T-helper 2 cell treated with Interferon-gamma antibody and Interleukin-4, amounts not matched to agents 5 μg/mL and 100 μg/mL, for 36 hours (primary cell): ENCODE measurements at regions not wholly inside any gene's neighbourhood (a gene's known extent, or its start where the extent isn't known, plus 50 kb on each side); places are given as distances from the start of the nearest gene placed in this dataset.
A peak's percentile ranks its signal among the peaks of the same experiment; 100 is the strongest.
"Not testable (repeated sequence)": the region's sequence is repeated elsewhere in the genome, so short reads cannot be mapped to it uniquely, and the experiment has no call there.

ENCODE experiments used
- DNase-seq: peaks from one replicate; pipeline ENCODE4 v3.0.0; 2021; ENCODE audit warnings: low spot score
- H3K27ac Mint-ChIP-seq: one replicate; pipeline ENCODE4 v1.8.0; 2021; ENCODE audit warnings: mild to moderate bottlenecking, mixed read lengths
- H3K27me3 Mint-ChIP-seq: one replicate; pipeline ENCODE4 v1.8.0; 2021; ENCODE audit warnings: low read depth, mixed read lengths
- H3K36me3 Mint-ChIP-seq: one replicate; pipeline ENCODE4 v1.8.0; 2021; ENCODE audit warnings: low read depth, mixed read lengths
- H3K4me1 Mint-ChIP-seq: one replicate; pipeline ENCODE4 v1.8.0; 2021; ENCODE audit warnings: low read depth, mixed read lengths
- H3K4me3 Mint-ChIP-seq: one replicate; pipeline ENCODE4 v1.8.0; 2022; ENCODE audit warnings: mild to moderate bottlenecking, moderate library complexity, mixed read lengths
- H3K9me3 Mint-ChIP-seq: one replicate; pipeline ENCODE4 v1.8.0; 2021; ENCODE audit warnings: mixed read lengths

GRCh38 chr22:22355096-22355834, 110.7 kb downstream of the VPREB1 start:
- Mint-ChIP-seq H3K36me3 (no peaks in the 10 kb centered on the region), H3K27me3 (peaks cover 37% of the 10 kb centered on the region), H3K9me3 (no peaks in the 10 kb centered on the region), H3K4me3 (no peak overlapping the region), H3K27ac (no peak overlapping the region), H3K4me1 (peaks cover 6% of the 10 kb centered on the region)
- DNase-seq = no peak

GRCh38 chr22:22357024-22357883, 112.7 kb downstream of the VPREB1 start:
- no peaks in the 10 kb centered on the region for H3K9me3 Mint-ChIP-seq
- no peaks in the 10 kb centered on the region for H3K36me3 Mint-ChIP-seq
- H3K4me1 Mint-ChIP-seq = peaks cover 6% of the 10 kb centered on the region
- no peak overlapping the region for H3K4me3 Mint-ChIP-seq
- no peak overlapping the region for H3K27ac Mint-ChIP-seq
- H3K27me3 Mint-ChIP-seq = peaks cover 40% of the 10 kb centered on the region
- peak; percentile 72 for DNase-seq

- no peak for DNase-seq
- Mint-ChIP-seq H3K27me3 (peaks cover 43% of the 10 kb centered on the region), H3K27ac (no peak overlapping the region), H3K9me3 (no peaks in the 10 kb centered on the region), H3K4me3 (no peak overlapping the region), H3K36me3 (no peaks in the 10 kb centered on the region), H3K4me1 (peaks cover 4% of the 10 kb centered on the region)
Measured at GRCh38 chr22:22358152-22358551, 113.6 kb downstream of the VPREB1 start.

- DNase-seq = no peak
- Mint-ChIP-seq H3K27ac (no peak overlapping the region), H3K36me3 (no peaks in the 10 kb centered on the region), H3K27me3 (peaks cover 41% of the 10 kb centered on the region), H3K4me1 (peaks cover 4% of the 10 kb centered on the region), H3K9me3 (no peaks in the 10 kb centered on the region), H3K4me3 (no peak overlapping the region)
Measured at GRCh38 chr22:22358686-22359085, 114.1 kb downstream of the VPREB1 start.

DNA sequence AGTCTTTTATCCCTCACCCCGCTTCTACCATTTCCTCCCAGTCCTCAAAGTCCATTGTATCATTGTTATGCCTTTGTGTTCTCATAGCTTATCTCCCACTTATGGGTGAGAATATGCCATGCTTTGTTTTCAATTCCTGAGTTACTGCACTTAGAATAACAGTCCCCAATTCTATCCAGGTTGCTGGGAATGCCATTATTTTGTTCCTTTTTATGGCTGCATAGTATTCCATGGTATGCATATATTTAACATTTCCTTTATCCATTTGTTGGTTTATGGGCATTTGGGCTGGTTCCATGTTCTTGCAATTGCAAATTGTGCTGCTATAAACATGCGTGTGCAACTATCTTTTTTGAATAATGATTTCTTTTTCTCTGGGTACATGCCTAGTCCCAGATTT, 114.9 kb downstream of the VPREB1 start:
- Mint-ChIP-seq H3K4me1 (peaks cover 4% of the 10 kb centered on the region), H3K4me3 (no peak overlapping the region), H3K27me3 (peaks cover 45% of the 10 kb centered on the region), H3K36me3 (no peaks in the 10 kb centered on the region), H3K9me3 (no peaks in the 10 kb centered on the region), H3K27ac (no peak overlapping the region)
- no peak for DNase-seq

- DNase-seq = no peak
- H3K27me3 Mint-ChIP-seq = peaks cover 46% of the 10 kb centered on the region
- H3K4me3 Mint-ChIP-seq = no peak overlapping the region
- H3K4me1 Mint-ChIP-seq = peaks cover 4% of the 10 kb centered on the region
- no peaks in the 10 kb centered on the region for H3K9me3 Mint-ChIP-seq
- no peak overlapping the region for H3K27ac Mint-ChIP-seq
- no peaks in the 10 kb centered on the region for H3K36me3 Mint-ChIP-seq
Measured at GRCh38 chr22:22360014-22360413, 115.4 kb downstream of the VPREB1 start.

DNA sequence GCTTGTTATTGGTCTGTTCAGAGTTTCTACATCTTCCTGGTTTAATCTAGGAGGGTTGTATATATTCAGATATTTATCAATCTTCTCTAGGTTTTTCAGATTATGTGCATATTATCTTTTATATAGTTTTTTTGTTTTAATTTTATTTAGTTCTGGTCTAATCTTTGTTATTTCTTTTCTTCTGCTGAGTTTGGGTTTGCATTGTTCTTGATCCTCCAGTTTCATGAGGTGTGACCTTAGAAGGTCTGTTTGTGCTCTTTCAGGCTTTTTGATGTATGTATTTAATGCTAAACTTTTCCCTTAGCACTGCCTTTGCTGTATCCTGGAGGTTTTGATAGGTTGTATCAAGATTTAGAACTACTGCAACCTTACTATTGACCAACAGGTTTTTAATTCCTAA, 117.7 kb downstream of the VPREB1 start:
- Mint-ChIP-seq H3K4me1 (no peaks in the 10 kb centered on the region), H3K9me3 (no peaks in the 10 kb centered on the region), H3K4me3 (no peak overlapping the region), H3K27me3 (peaks cover 49% of the 10 kb centered on the region), H3K27ac (no peak overlapping the region), H3K36me3 (no peaks in the 10 kb centered on the region)
- no peak for DNase-seq

DNA sequence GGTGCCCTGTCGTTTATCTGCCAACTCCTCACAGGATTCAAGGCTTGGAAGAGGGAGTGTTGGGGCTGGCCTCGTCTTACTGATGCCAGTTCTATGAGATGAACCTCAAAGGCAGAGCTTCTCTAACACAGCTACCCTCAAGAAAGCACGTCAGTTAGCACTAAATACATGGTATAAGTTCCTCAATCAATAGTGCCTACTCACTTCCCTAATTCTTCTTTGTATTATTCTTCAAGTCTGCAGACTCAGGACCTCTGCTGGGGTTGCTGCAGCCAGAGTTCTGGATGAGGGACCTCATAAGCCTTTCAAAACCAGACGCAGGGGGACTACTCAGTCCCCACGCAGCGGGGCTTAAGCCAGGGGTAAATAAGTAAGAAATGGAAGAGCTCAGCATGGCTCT, 118.3 kb downstream of the VPREB1 start:
- H3K36me3 Mint-ChIP-seq = no peaks in the 10 kb centered on the region
- no peaks in the 10 kb centered on the region for H3K4me1 Mint-ChIP-seq
- H3K27ac Mint-ChIP-seq = no peak overlapping the region
- H3K4me3 Mint-ChIP-seq = no peak overlapping the region
- no peak for DNase-seq
- H3K27me3 Mint-ChIP-seq = peaks cover 53% of the 10 kb centered on the region
- no peaks in the 10 kb centered on the region for H3K9me3 Mint-ChIP-seq

DNA sequence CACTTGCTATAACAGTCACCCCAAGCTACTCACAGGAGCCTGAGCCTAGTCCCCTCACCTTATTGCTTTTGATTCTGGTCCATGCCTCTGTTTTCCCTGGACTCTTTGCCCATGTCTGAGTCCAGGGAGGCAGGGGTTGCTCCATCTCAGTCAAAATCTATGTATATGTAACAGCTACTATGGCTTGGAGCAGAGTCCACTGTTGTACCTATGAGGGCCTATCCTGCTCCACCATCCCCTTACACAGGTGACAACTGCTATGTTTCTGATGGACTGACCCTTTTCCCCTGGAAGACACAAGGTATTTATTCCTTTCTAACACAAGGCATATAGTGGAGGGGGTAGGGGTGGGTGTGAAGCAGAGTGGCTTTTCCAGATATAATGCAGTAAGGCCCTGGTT, 119.6 kb downstream of the VPREB1 start:
- no peak overlapping the region for H3K4me3 Mint-ChIP-seq
- peaks cover 55% of the 10 kb centered on the region for H3K27me3 Mint-ChIP-seq
- no peaks in the 10 kb centered on the region for H3K4me1 Mint-ChIP-seq
- H3K36me3 Mint-ChIP-seq = no peaks in the 10 kb centered on the region
- H3K27ac Mint-ChIP-seq = no peak overlapping the region
- H3K9me3 Mint-ChIP-seq = no peaks in the 10 kb centered on the region
- no peak for DNase-seq

GRCh38 chr22:22366537-22366936, 122.0 kb downstream of the VPREB1 start:
- no peaks in the 10 kb centered on the region for H3K4me1 Mint-ChIP-seq
- H3K27ac Mint-ChIP-seq = no peak overlapping the region
- DNase-seq = no peak
- H3K4me3 Mint-ChIP-seq = no peak overlapping the region
- no peaks in the 10 kb centered on the region for H3K9me3 Mint-ChIP-seq
- H3K27me3 Mint-ChIP-seq = peaks cover 47% of the 10 kb centered on the region
- no peaks in the 10 kb centered on the region for H3K36me3 Mint-ChIP-seq

GRCh38 chr22:22368516-22368915, 123.9 kb downstream of the VPREB1 start:
- peaks cover 43% of the 10 kb centered on the region for H3K27me3 Mint-ChIP-seq
- no peak overlapping the region for H3K27ac Mint-ChIP-seq
- DNase-seq = no peak
- H3K4me3 Mint-ChIP-seq = no peak overlapping the region
- H3K36me3 Mint-ChIP-seq = no peaks in the 10 kb centered on the region
- H3K9me3 Mint-ChIP-seq = no peaks in the 10 kb centered on the region
- H3K4me1 Mint-ChIP-seq = no peaks in the 10 kb centered on the region

DNA sequence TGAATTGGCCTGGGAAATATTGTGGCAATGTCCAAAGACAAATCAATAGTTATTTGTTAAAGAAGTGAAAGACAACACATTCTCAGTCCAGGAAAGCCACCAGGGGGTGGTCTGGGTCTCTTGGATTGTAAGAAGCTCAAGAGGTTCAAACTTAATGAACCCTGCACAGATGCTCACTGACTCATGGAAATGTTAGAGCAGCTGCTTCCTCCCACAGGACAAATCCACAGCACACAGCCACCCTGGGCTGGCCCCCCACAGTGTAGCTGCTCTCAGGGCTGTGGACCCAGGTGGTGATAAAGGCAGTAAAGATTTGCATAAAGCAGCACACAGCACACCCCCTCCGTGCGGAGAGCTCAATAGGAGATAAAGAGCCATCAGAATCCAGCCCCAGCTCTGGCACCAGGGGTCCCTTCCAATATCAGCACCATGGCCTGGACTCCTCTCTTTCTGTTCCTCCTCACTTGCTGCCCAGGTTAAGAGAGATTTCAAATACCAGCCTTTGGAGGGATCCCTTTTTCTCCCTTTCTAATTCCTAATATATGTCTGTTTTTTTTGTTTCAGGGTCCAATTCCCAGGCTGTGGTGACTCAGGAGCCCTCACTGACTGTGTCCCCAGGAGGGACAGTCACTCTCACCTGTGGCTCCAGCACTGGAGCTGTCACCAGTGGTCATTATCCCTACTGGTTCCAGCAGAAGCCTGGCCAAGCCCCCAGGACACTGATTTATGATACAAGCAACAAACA, 124.8 kb downstream of the VPREB1 start:
- DNase-seq, H3K36me3 Mint-ChIP-seq, H3K4me1 Mint-ChIP-seq, H3K27ac Mint-ChIP-seq, H3K9me3 Mint-ChIP-seq, H3K4me3 Mint-ChIP-seq: not testable (repeated sequence)
- H3K27me3 Mint-ChIP-seq = peaks cover 43% of the 10 kb centered on the region

- no peaks in the 10 kb centered on the region for H3K36me3 Mint-ChIP-seq
- H3K27me3 Mint-ChIP-seq = peaks cover 43% of the 10 kb centered on the region
- H3K4me3 Mint-ChIP-seq = no peak overlapping the region
- H3K4me1 Mint-ChIP-seq = no peaks in the 10 kb centered on the region
- no peak overlapping the region for H3K27ac Mint-ChIP-seq
- no peaks in the 10 kb centered on the region for H3K9me3 Mint-ChIP-seq
- DNase-seq = no peak
Measured at GRCh38 chr22:22369964-22370270, 125.3 kb downstream of the VPREB1 start.

GRCh38 chr22:22371031-22371541, 126.5 kb downstream of the VPREB1 start:
- no peak for DNase-seq
- Mint-ChIP-seq H3K4me1 (no peaks in the 10 kb centered on the region), H3K36me3 (no peaks in the 10 kb centered on the region), H3K27ac (no peak overlapping the region), H3K27me3 (peaks cover 52% of the 10 kb centered on the region), H3K4me3 (no peak overlapping the region), H3K9me3 (no peaks in the 10 kb centered on the region)
